ENCODE measurements at regions not wholly inside any gene's neighbourhood (a gene's known extent, or its start where the extent isn't known, plus 50 kb on each side); places are given as distances from the start of the nearest gene placed in this dataset.

- no peak for TF ChIP-seq CTCF (IDR thresholded peaks at IDR 0.05; ENCODE audit: low read length)
- TF ChIP-seq EZH2 (optimal IDR thresholded peaks at IDR 0.05; ENCODE audit: low read depth, low read length), result no peak
- TF ChIP-seq EZH2phosphoT487 (IDR thresholded peaks at IDR 0.05; ENCODE audit: low read length), result no peak
These were observed 61.9 kb upstream of the ROPN1 start for GRCh38 chr3:124053871-124054270.
